CD14-positive monocyte (primary cell): ENCODE measurements at regions not wholly inside any gene's neighbourhood (a gene's known extent, or its start where the extent isn't known, plus 50 kb on each side); places are given as distances from the start of the nearest gene placed in this dataset.

Source experiments
- DNase-seq, 3 donors: peaks; one replicate each; pipeline ENCODE4 v3.0.0-alpha.2; 2011 to 2022
- H2AFZ ChIP-seq: 2 replicates; pipeline ENCODE4 v1.6.0; 2012; ENCODE audit warnings: mild to moderate bottlenecking, low read depth, low read length, inconsistent platforms; ENCODE audit not compliant: insufficient read depth, poor library complexity, severe bottlenecking
- H3K27ac ChIP-seq, 2 donors: 1 replicate in 1 of 2; 2 replicates in 1 of 2; pipeline ENCODE4 v1.5.1; 2012 to 2013; ENCODE audit warnings: low read length in 2 of 2, control low read depth in 1 of 2, inconsistent platforms in 1 of 2, low read depth in 1 of 2, mild to moderate bottlenecking in 1 of 2
- H3K27me3 ChIP-seq, 2 donors: one replicate each; pipeline versions ENCODE4 v1.6.0 to v1.6.1; 2011 to 2013; ENCODE audit warnings: low read length in 2 of 2; ENCODE audit not compliant: control insufficient read depth in 2 of 2, insufficient read depth in 2 of 2
- H3K36me3 ChIP-seq, 2 donors: replicated peaks in 1 of 2; 1 replicate in 1 of 2; 2 replicates in 1 of 2; pipeline versions ENCODE4 v1.5.1 to v1.6.1; 2012 to 2013; ENCODE audit warnings: low read length in 2 of 2, control low read depth in 1 of 2, inconsistent platforms in 1 of 2, mild to moderate bottlenecking in 1 of 2; ENCODE audit not compliant: insufficient read depth in 2 of 2, control insufficient read depth in 1 of 2
- H3K4me1 ChIP-seq, 2 donors: 1 replicate in 1 of 2; 2 replicates in 1 of 2; pipeline versions ENCODE4 v1.5.1 to v1.6.1; 2012 to 2013; ENCODE audit warnings: low read length in 2 of 2, control low read depth in 1 of 2, inconsistent platforms in 1 of 2, mild to moderate bottlenecking in 1 of 2, moderate library complexity in 1 of 2; ENCODE audit not compliant: insufficient read depth in 2 of 2, control insufficient read depth in 1 of 2
- H3K4me2 ChIP-seq: replicated peaks from 2 replicates; pipeline ENCODE3; 2012; ENCODE audit warnings: low read length, moderate library complexity, mild to moderate bottlenecking; ENCODE audit not compliant: poor library complexity, severe bottlenecking; ENCODE audit errors: extremely low read depth
- H3K4me3 ChIP-seq, 3 experiments: fragments of 200-600 bp in 1 of 3; sonication (generic) in 1 of 3; replicated peaks in 1 of 3; 1 replicate in 2 of 3; 2 replicates in 1 of 3; pipeline ENCODE4 v1.5.1; 2011 to 2013; ENCODE audit warnings: low read length in 3 of 3, mild to moderate bottlenecking in 3 of 3, control low read depth in 2 of 3, low read depth in 2 of 3, inconsistent platforms in 1 of 3, moderate library complexity in 1 of 3
- H3K79me2 ChIP-seq: 2 replicates; pipeline ENCODE4 v1.6.0; 2012; ENCODE audit warnings: mild to moderate bottlenecking, control low read depth, inconsistent platforms, low read length, moderate library complexity; ENCODE audit not compliant: insufficient read depth
- H3K9ac ChIP-seq: 2 replicates; pipeline ENCODE4 v1.6.0; 2017; ENCODE audit warnings: low read length, mild to moderate bottlenecking; ENCODE audit not compliant: insufficient read depth, poor library complexity, severe bottlenecking
- H3K9me3 ChIP-seq, 2 donors: replicated peaks in 1 of 2; 1 replicate in 1 of 2; 2 replicates in 1 of 2; pipeline versions ENCODE4 v1.5.1 to v1.6.1; 2012 to 2013; ENCODE audit warnings: low read length in 2 of 2, control low read depth in 1 of 2; ENCODE audit not compliant: control insufficient read depth in 1 of 2, insufficient read depth in 1 of 2
- H4K20me1 ChIP-seq: 2 replicates; pipeline ENCODE4 v1.6.0; 2012; ENCODE audit warnings: mild to moderate bottlenecking, low read length, control low read depth, moderate library complexity; ENCODE audit not compliant: insufficient read depth
- H3K27ac Mint-ChIP-seq, 7 donors: one replicate each; pipeline ENCODE4 v1.8.0; 2020; ENCODE audit warnings: mild to moderate bottlenecking in 7 of 7, mixed read lengths in 7 of 7, moderate library complexity in 6 of 7, inconsistent platforms in 2 of 7
- H3K27me3 Mint-ChIP-seq, 3 donors: one replicate each; pipeline ENCODE4 v1.8.0; 2021 to 2022; ENCODE audit warnings: low read depth in 3 of 3, mild to moderate bottlenecking in 3 of 3, mixed read lengths in 3 of 3, moderate library complexity in 3 of 3, inconsistent platforms in 1 of 3
- H3K36me3 Mint-ChIP-seq, 2 donors: one replicate each; pipeline ENCODE4 v1.8.0; 2020; ENCODE audit warnings: mixed read lengths in 2 of 2, inconsistent platforms in 1 of 2, mild to moderate bottlenecking in 1 of 2
- H3K4me1 Mint-ChIP-seq: one replicate; pipeline ENCODE4 v1.8.0; 2020; ENCODE audit warnings: mild to moderate bottlenecking, mixed read lengths
- H3K4me3 Mint-ChIP-seq, 2 donors: one replicate each; pipeline ENCODE4 v1.8.0; 2020; ENCODE audit warnings: mild to moderate bottlenecking in 2 of 2, mixed read lengths in 2 of 2, moderate library complexity in 1 of 2
- H3K9me3 Mint-ChIP-seq, 7 donors: one replicate each; pipeline ENCODE4 v1.8.0; 2020 to 2022; ENCODE audit warnings: mixed read lengths in 7 of 7, mild to moderate bottlenecking in 6 of 7, moderate library complexity in 6 of 7, inconsistent platforms in 2 of 7
- CTCF ChIP-seq: fragments of 200-600 bp; IDR thresholded peaks from one replicate; pipeline ENCODE4 v1.8.0; 2022; ENCODE audit warnings: antibody characterized with exemption, mild to moderate bottlenecking
- WGBS: methylation state at CpG from one replicate; pipeline ENCODE4 v1.1.5; 2013; ENCODE audit warnings: missing lambda C conversion rate; ENCODE audit not compliant: insufficient coverage; 5-methylcytosine and 5-hydroxymethylcytosine counted together
- intact Hi-C, 2 donors: fragments of 100-400 bp; cut with micrococcal nuclease; formaldehyde crosslinking; loops; one replicate each; pipeline versions ENCODE4 v1.15.0 to v1.15.1; 2023

GRCh38 chr4:4662230-4662629 is 120.4 kb upstream of the STX18 start:
- no peaks in the 10 kb centered on the region for H3K9me3 ChIP-seq
- H4K20me1 ChIP-seq, result no peaks in the 10 kb centered on the region
- intact Hi-C loops, result no loop called here
- Mint-ChIP-seq H3K27me3 (peaks cover 0 to 2% (median 0%) of the 10 kb centered on the region in 3 donors), H3K4me1 (peaks cover 12% of the 10 kb centered on the region), H3K27ac (no peak overlapping the region), H3K36me3 (no peaks in the 10 kb centered on the region), H3K9me3 (peaks cover 0 to 3% (median 0%) of the 10 kb centered on the region in 7 donors), H3K4me3 (no peak overlapping the region)
- H3K36me3 ChIP-seq, result no peaks in the 10 kb centered on the region
- H3K27ac ChIP-seq, result no peak overlapping the region
- no peak overlapping the region for H2AFZ ChIP-seq
- WGBS, result no CpG with 5 or more reads among the region's 2 CpGs
- no peak for DNase-seq
- H3K79me2 ChIP-seq, result no peaks in the 10 kb centered on the region
- no peak overlapping the region for H3K9ac ChIP-seq
- no peak overlapping the region for H3K4me2 ChIP-seq
- H3K27me3 ChIP-seq, result no peaks in the 10 kb centered on the region
- TF ChIP-seq CTCF, result no peak
- no peaks in the 10 kb centered on the region for H3K4me1 ChIP-seq
- H3K4me3 ChIP-seq, result no peak overlapping the region

DNA sequence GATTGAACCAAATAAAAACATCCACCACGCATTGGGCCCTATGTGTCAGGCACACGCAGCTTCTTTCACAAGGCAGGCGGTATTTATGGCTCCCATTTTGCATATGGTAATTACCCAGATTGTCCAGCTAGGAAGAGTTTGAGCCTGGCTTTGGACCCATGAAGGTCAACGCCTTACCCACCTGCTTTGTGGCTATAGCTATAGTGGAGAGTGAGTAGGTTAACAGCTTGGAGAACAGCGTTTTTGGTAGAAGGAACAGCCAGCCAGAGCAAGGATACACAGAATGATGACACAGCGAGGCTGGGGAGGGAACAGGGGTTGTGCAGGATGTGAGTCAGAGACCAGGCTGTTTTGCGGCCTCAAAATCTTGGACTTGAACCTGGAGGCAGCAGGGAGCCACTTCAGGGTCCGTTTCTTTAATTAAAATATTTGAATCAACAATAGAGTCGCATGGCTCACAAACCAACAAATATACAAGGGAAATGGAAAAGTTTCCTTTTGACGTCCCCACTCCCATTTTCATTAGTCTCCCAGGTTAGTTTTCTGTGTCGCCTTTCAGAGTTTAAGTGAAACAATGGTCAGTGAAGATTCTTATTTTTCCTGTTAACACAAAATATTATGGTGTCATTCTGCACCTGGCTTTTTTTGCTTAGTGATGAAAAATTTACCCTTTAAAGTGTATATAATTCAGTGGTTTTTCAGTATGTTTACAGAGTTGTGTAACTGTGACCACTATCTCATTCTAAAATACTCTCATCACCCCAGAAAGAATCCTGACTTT is 118.2 kb upstream of the STX18 start:
- H3K9ac ChIP-seq, result no peak overlapping the region
- WGBS, result 70% methylated on average over 7 of the region's 11 CpGs
- no peak overlapping the region for H3K27ac ChIP-seq
- no peaks in the 10 kb centered on the region for H3K79me2 ChIP-seq
- Mint-ChIP-seq H3K36me3 (no peaks in the 10 kb centered on the region), H3K4me3 (no peak overlapping the region), H3K4me1 (peaks cover 12% of the 10 kb centered on the region), H3K27ac (no peak overlapping the region), H3K9me3 (peaks cover 0 to 3% (median 0%) of the 10 kb centered on the region in 7 donors), H3K27me3 (peaks cover 0 to 2% (median 0%) of the 10 kb centered on the region in 3 donors)
- peak in 1 of 3 donors; percentile 0 for DNase-seq
- no peaks in the 10 kb centered on the region for H3K36me3 ChIP-seq
- intact Hi-C loops, result loop anchor here in 1 of 2 donors (5.0 kb wide), 1 partner anchor 153 kb away; no protein-coding TSS in a partner anchor
- no peak overlapping the region for H3K4me3 ChIP-seq
- H3K27me3 ChIP-seq, result no peaks in the 10 kb centered on the region
- H3K9me3 ChIP-seq, result no peaks in the 10 kb centered on the region
- TF ChIP-seq CTCF, result no peak
- no peaks in the 10 kb centered on the region for H3K4me1 ChIP-seq
- H2AFZ ChIP-seq, result no peak overlapping the region
- no peak overlapping the region for H3K4me2 ChIP-seq
- no peaks in the 10 kb centered on the region for H4K20me1 ChIP-seq
